ENCODE measurements at regions not wholly inside any gene's neighbourhood (a gene's known extent, or its start where the extent isn't known, plus 50 kb on each side); places are given as distances from the start of the nearest gene placed in this dataset.
"Not testable (repeated sequence)": the region's sequence is repeated elsewhere in the genome, so short reads cannot be mapped to it uniquely, and the experiment has no call there.

GRCh38 chr20:53666144-53666543 lies 72.5 kb upstream of the ZNF217 start:
- H2AFZ ChIP-seq: no peak overlapping the region
- no TSS peak for BruUV-seq (replicated peaks)
- intact Hi-C loops (cut with micrococcal nuclease; ENCODE audit: unreplicated experiment): no loop called here
- no peak for DNase-seq
- no peaks in the 10 kb centered on the region for H4K20me1 ChIP-seq (ENCODE audit: insufficient read depth)
- TF ChIP-seq CTCF (conservative IDR thresholded peaks at IDR 0.05) (no peak), EZH2 (IDR thresholded peaks at IDR 0.05; ENCODE audit: low read depth) (no peak)
- peaks cover 4% of the 10 kb centered on the region; the same call in 1 of the 2 replicates for H3F3A ChIP-seq (ENCODE audit: insufficient read depth, low read depth)
- H3K4me2 ChIP-seq: no peak overlapping the region
- H3K9me3 ChIP-seq (ENCODE audit: insufficient read depth, low read depth): no peaks in the 10 kb centered on the region
- CTCF ChIA-PET: no interaction called here
- no peaks in the 10 kb centered on the region for H3K36me3 ChIP-seq (ENCODE audit: low read depth)
- H3K27me3 ChIP-seq (ENCODE audit: insufficient read depth, low read depth): no peaks in the 10 kb centered on the region
- no peak overlapping the region for H3K4me3 ChIP-seq
- H3K4me1 ChIP-seq (replicated peaks; ENCODE audit: insufficient read depth): 0 out of 2 replicates have a peak, but pooled peaks cover 3% of the 10 kb centered on the region
- H3K27ac ChIP-seq: no peak overlapping the region
- no peaks in the 10 kb centered on the region for H3K9me2 ChIP-seq (ENCODE audit: insufficient read depth)
- no peaks in the 10 kb centered on the region for H3K79me2 ChIP-seq (ENCODE audit: low read depth)
- POLR2A ChIA-PET (ENCODE audit: unreplicated experiment): no interaction called here

- ChIA-PET CTCF (no interaction called here), POLR2A (ENCODE audit: unreplicated experiment) (interaction anchor here (0.6 kb wide), 2 partner anchors 26 to 75 kb away, joined by 3 to 5 read pairs; no protein-coding TSS in a partner anchor)
- no peak for DNase-seq
- no peaks in the 10 kb centered on the region for H4K20me1 ChIP-seq (ENCODE audit: insufficient read depth)
- no peak for TF ChIP-seq EZH2 (IDR thresholded peaks at IDR 0.05; ENCODE audit: low read depth)
- no peak for TF ChIP-seq CTCF (conservative IDR thresholded peaks at IDR 0.05)
- 0 out of 2 replicates have a peak, but pooled peaks cover 3% of the 10 kb centered on the region for H3K4me1 ChIP-seq (replicated peaks; ENCODE audit: insufficient read depth)
- no peaks in the 10 kb centered on the region for H3K79me2 ChIP-seq (ENCODE audit: low read depth)
- no peak overlapping the region for H3K4me2 ChIP-seq
- no peak overlapping the region for H2AFZ ChIP-seq
- no TSS peak for BruUV-seq (replicated peaks)
- H3K27me3 ChIP-seq (ENCODE audit: insufficient read depth, low read depth): no peaks in the 10 kb centered on the region
- H3F3A ChIP-seq (ENCODE audit: insufficient read depth, low read depth): peaks cover 4% of the 10 kb centered on the region
- H3K9me2 ChIP-seq (ENCODE audit: insufficient read depth): no peaks in the 10 kb centered on the region
- H3K36me3 ChIP-seq (ENCODE audit: low read depth): no peaks in the 10 kb centered on the region
- no peak overlapping the region for H3K4me3 ChIP-seq
- H3K27ac ChIP-seq: no peak overlapping the region
- H3K9me3 ChIP-seq (ENCODE audit: insufficient read depth, low read depth): no peaks in the 10 kb centered on the region
- intact Hi-C loops (cut with micrococcal nuclease; ENCODE audit: unreplicated experiment): no loop called here
These were observed 70.5 kb upstream of the ZNF217 start for GRCh38 chr20:53664121-53664520.

DNA sequence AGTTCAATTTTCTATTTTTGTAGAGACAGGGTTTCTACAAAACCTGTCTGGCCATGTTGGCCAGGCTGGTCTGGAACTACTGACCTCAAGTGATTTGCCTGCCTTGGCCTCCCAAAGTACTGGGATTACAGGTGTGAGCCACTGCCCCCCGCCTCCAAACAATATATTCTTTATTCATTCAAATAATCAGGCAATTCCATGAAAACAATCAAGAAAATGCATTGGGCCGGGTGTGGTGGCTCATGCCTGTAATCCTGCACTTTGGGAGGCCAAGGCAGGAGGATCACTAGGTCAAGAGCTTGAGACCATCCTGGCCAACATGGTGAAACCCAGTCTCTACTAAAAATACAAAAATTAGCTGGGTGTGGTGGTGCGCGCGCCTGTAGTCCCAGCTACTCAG lies 69.9 kb upstream of the ZNF217 start:
- H3K4me3 ChIP-seq; POLR2A ChIA-PET (ENCODE audit: unreplicated experiment); H3K27ac ChIP-seq; H3F3A ChIP-seq (ENCODE audit: insufficient read depth, low read depth); H3K4me1 ChIP-seq (replicated peaks; ENCODE audit: insufficient read depth); H3K36me3 ChIP-seq (ENCODE audit: low read depth); H3K79me2 ChIP-seq (ENCODE audit: low read depth); H3K4me2 ChIP-seq; CTCF ChIA-PET; DNase-seq; H3K27me3 ChIP-seq (ENCODE audit: insufficient read depth, low read depth); H2AFZ ChIP-seq; H3K9me3 ChIP-seq (ENCODE audit: insufficient read depth, low read depth); intact Hi-C loops (cut with micrococcal nuclease; ENCODE audit: unreplicated experiment); BruUV-seq (replicated peaks); H3K9me2 ChIP-seq (ENCODE audit: insufficient read depth); H4K20me1 ChIP-seq (ENCODE audit: insufficient read depth): not testable (repeated sequence)

DNA sequence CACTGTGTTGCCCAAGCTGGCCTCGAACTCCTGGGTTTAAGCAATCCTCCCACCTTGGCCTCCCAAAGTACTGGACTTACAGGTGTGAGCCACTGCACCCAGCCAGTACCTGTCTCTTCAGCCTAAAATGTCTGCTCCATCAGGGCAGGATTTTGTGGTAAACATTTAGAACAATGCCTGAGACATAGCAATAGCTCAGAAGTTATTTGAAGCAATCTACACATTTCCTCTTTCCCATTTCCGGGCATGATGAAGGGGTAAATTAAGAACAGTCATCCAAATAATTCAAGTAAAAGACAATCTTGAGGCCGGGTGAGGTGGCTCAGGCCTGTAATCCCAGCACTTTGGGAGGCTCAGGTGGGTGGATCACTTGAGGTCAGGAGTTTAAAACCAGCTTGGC lies 69.0 kb upstream of the ZNF217 start:
- intact Hi-C loops (cut with micrococcal nuclease; ENCODE audit: unreplicated experiment): no loop called here
- no peak for TF ChIP-seq CTCF (conservative IDR thresholded peaks at IDR 0.05)
- H3K9me2 ChIP-seq (ENCODE audit: insufficient read depth): no peaks in the 10 kb centered on the region
- no peak overlapping the region for H3K4me3 ChIP-seq
- BruUV-seq (replicated peaks): no TSS peak
- no peaks in the 10 kb centered on the region for H3K79me2 ChIP-seq (ENCODE audit: low read depth)
- no peaks in the 10 kb centered on the region for H4K20me1 ChIP-seq (ENCODE audit: insufficient read depth)
- peaks cover 18% of the 10 kb centered on the region for H3K4me1 ChIP-seq (replicated peaks; ENCODE audit: insufficient read depth)
- ChIA-PET CTCF (interaction anchor here (0.7 kb wide), 1 partner anchor 10 kb away, joined by 5 read pairs; no protein-coding TSS in a partner anchor), POLR2A (ENCODE audit: unreplicated experiment) (no interaction called here)
- no peak overlapping the region for H2AFZ ChIP-seq
- H3K36me3 ChIP-seq (ENCODE audit: low read depth): no peaks in the 10 kb centered on the region
- peaks cover 4% of the 10 kb centered on the region; the same call in 1 of the 2 replicates for H3F3A ChIP-seq (ENCODE audit: insufficient read depth, low read depth)
- H3K4me2 ChIP-seq: no peak overlapping the region
- no peaks in the 10 kb centered on the region for H3K27me3 ChIP-seq (ENCODE audit: insufficient read depth, low read depth)
- no peaks in the 10 kb centered on the region for H3K9me3 ChIP-seq (ENCODE audit: insufficient read depth, low read depth)
- H3K27ac ChIP-seq: no peak overlapping the region
- no peak for DNase-seq
